HCT116 (cell line): ENCODE measurements at regions not wholly inside any gene's neighbourhood (a gene's known extent, or its start where the extent isn't known, plus 50 kb on each side); places are given as distances from the start of the nearest gene placed in this dataset.
A peak's percentile ranks its signal among the peaks of the same experiment; 100 is the strongest.

Experiments used
- ATAC-seq: fragments of 200-7000 bp; cut with Tn5 transposase; 2 replicates; pipeline ENCODE4 v1.9.1; 2020; ENCODE audit warnings: mild to moderate bottlenecking, moderate library complexity
- BruUV-seq: library from RNA; stranded (reverse); fragments of 400-500 nt; replicated peaks from 2 replicates; lab custom pipeline; 2021; lab: Mats Ljungman, UMichigan
- CTCF ChIA-PET: fragments of 300-600 bp; sonication (Branson Sonifier 250); formaldehyde crosslinking; loops from one replicate; lab custom pipeline; 2021; ENCODE audit warnings: antibody characterized with exemption; lab: Charles Lee
- POLR2A ChIA-PET: fragments of 300-600, 350-600 bp; sonication (Branson Sonifier 250); formaldehyde crosslinking; loops from one replicate; lab custom pipeline; 2021; ENCODE audit warnings: antibody characterized with exemption; lab: Charles Lee
- RAD21 ChIA-PET, 2 experiments: fragments of 300-600 bp; sonication (Branson Sonifier 250); formaldehyde crosslinking; loops; one replicate each; lab custom pipeline; 2023; ENCODE audit warnings: low total read pairs in 2 of 2; ENCODE audit not compliant: uncharacterized antibody in 2 of 2, unreplicated experiment in 2 of 2, low non-redundant PET in 1 of 2; lab: Charles Lee
- DNase-seq: peaks from one replicate; pipeline ENCODE4 v3.0.0-alpha.2; 2010; ENCODE audit warnings: low read depth, low spot score
- H2AFZ ChIP-seq: fragments of 200-600 bp; shearing (Covaris generic), sonication (generic); 2 replicates; pipeline ENCODE4 v1.6.1; 2017; ENCODE audit warnings: low read depth, mixed run types, mixed read lengths, antibody characterized with exemption, low read length; ENCODE audit not compliant: poor library complexity, severe bottlenecking
- H3K27ac ChIP-seq: 2 replicates; pipeline ENCODE4 v1.5.1; 2012; ENCODE audit warnings: low read depth, low read length
- H3K27me3 ChIP-seq: fragments of 200-600 bp; sonication (generic); 2 replicates; pipeline ENCODE4 v1.6.1; 2016; ENCODE audit warnings: mixed run types, low read length, mixed read lengths; ENCODE audit not compliant: insufficient read depth
- H3K36me3 ChIP-seq, 2 experiments: fragments of 200-500 bp in 1 of 2; fragments of 200-600 bp in 1 of 2; sonication (Bioruptor generic) in 1 of 2; sonication (generic) in 1 of 2; 2 replicates each; pipeline versions ENCODE4 v1.5.1 to v1.6.1; 2014 to 2016; ENCODE audit warnings: low read length in 2 of 2, inconsistent platforms in 1 of 2, mixed read lengths in 1 of 2, mixed run types in 1 of 2; ENCODE audit not compliant: insufficient read depth in 2 of 2, control insufficient read depth in 1 of 2
- H3K4me1 ChIP-seq, 2 experiments: fragments of 200-600 bp in 1 of 2; sonication (generic) in 1 of 2; 2 replicates each; pipeline versions ENCODE4 v1.5.1 to v1.6.1; 2012 to 2017; ENCODE audit warnings: low read length in 2 of 2, inconsistent platforms in 1 of 2, mild to moderate bottlenecking in 1 of 2, mixed read lengths in 1 of 2, mixed run types in 1 of 2, moderate library complexity in 1 of 2; ENCODE audit not compliant: insufficient read depth in 2 of 2, control insufficient read depth in 1 of 2
- H3K4me2 ChIP-seq: fragments of 200-600 bp; sonication (generic); 2 replicates; pipeline ENCODE4 v1.6.1; 2017; ENCODE audit warnings: mixed run types, low read length, mixed read lengths
- H3K4me3 ChIP-seq, 2 experiments: fragments of 200-600 bp in 1 of 2; sonication (generic) in 1 of 2; replicated peaks in 1 of 2; 2 replicates each; pipeline ENCODE4 v1.5.1; 2011 to 2016; ENCODE audit warnings: low read length in 2 of 2, control low read depth in 1 of 2, low read depth in 1 of 2, mild to moderate bottlenecking in 1 of 2, mixed read lengths in 1 of 2, mixed run types in 1 of 2
- H3K79me2 ChIP-seq: fragments of 200-600 bp; sonication (generic); 2 replicates; pipeline ENCODE4 v1.6.1; 2017; ENCODE audit warnings: mild to moderate bottlenecking, mixed run types, low read length, moderate library complexity, mixed read lengths; ENCODE audit not compliant: insufficient read depth
- H3K9ac ChIP-seq: fragments of 200-600 bp; sonication (generic); 2 replicates; pipeline ENCODE4 v1.6.1; 2016; ENCODE audit warnings: low read length, mixed read lengths
- H3K9me2 ChIP-seq: fragments of 200-600 bp; sonication (generic), shearing (Covaris generic); 2 replicates; pipeline ENCODE4 v1.6.1; 2017; ENCODE audit warnings: mixed run types, mild to moderate bottlenecking, moderate library complexity; ENCODE audit not compliant: insufficient read depth
- H3K9me3 ChIP-seq, 2 experiments: fragments of 200-500 bp in 1 of 2; fragments of 200-600 bp in 1 of 2; sonication (Bioruptor generic) in 1 of 2; sonication (generic) in 1 of 2; 2 replicates each; pipeline ENCODE4 v1.6.1; 2014 to 2017; ENCODE audit warnings: low read length in 2 of 2, mixed read lengths in 2 of 2, inconsistent platforms in 1 of 2, low read depth in 1 of 2, mild to moderate bottlenecking in 1 of 2, mixed run types in 1 of 2, moderate library complexity in 1 of 2; ENCODE audit not compliant: control insufficient read depth in 1 of 2, insufficient read depth in 1 of 2
- H4K20me1 ChIP-seq: fragments of 200-600 bp; sonication (generic), shearing (Covaris generic); 2 replicates; pipeline ENCODE4 v1.6.1; 2017; ENCODE audit warnings: mixed run types, mild to moderate bottlenecking, moderate library complexity; ENCODE audit not compliant: insufficient read depth
- CBX3 ChIP-seq: IDR thresholded peaks from 2 replicates; pipeline ENCODE4 v1.6.1; 2012; ENCODE audit warnings: low read depth
- CTCF ChIP-seq, 3 experiments: fragments of 200-600 bp in 1 of 3; sonication (generic) in 1 of 3; IDR thresholded peaks in 2 of 3; conservative IDR thresholded peaks in 1 of 3; 2 replicates each; pipeline ENCODE4 v1.5.1; 2012 to 2017; ENCODE audit warnings: low read depth in 2 of 3, low read length in 2 of 3, antibody characterized with exemption in 1 of 3, borderline replicate concordance in 1 of 3, control low read depth in 1 of 3, mild to moderate bottlenecking in 1 of 3, mixed read lengths in 1 of 3, mixed run types in 1 of 3, moderate library complexity in 1 of 3; ENCODE audit not compliant: insufficient read depth in 1 of 3
- FOSL1 ChIP-seq: IDR thresholded peaks from 2 replicates; pipeline ENCODE4 v1.6.1; 2012; ENCODE audit warnings: low read depth
- JUND ChIP-seq: IDR thresholded peaks from 2 replicates; pipeline ENCODE4 v1.6.1; 2012
- POLR2A ChIP-seq: IDR thresholded peaks from 2 replicates; pipeline ENCODE4 v1.7.0; 2011; ENCODE audit warnings: borderline replicate concordance; ENCODE audit not compliant: insufficient read depth, insufficient read length; ENCODE audit errors: extremely low read depth
- RAD21 ChIP-seq: IDR thresholded peaks from 2 replicates; pipeline ENCODE4 v1.6.1; 2012; ENCODE audit warnings: low read depth, mild to moderate bottlenecking
- REST ChIP-seq: IDR thresholded peaks from 2 replicates; pipeline ENCODE4 v1.6.1; 2012; ENCODE audit warnings: low read depth
- TCF7L2 ChIP-seq: IDR thresholded peaks from 2 replicates; pipeline ENCODE4 v1.7.0; 2011; ENCODE audit warnings: borderline replicate concordance, inconsistent platforms; ENCODE audit not compliant: insufficient read depth, insufficient read length; ENCODE audit errors: extremely low read depth
- YY1 ChIP-seq: IDR thresholded peaks from 2 replicates; pipeline ENCODE4 v1.6.1; 2011; ENCODE audit warnings: low read length, low read depth, moderate library complexity, mild to moderate bottlenecking; ENCODE audit not compliant: insufficient replicate concordance; ENCODE audit errors: extremely low read depth
- intact Hi-C: fragments of 100-400 bp; cut with micrococcal nuclease; formaldehyde crosslinking; loops from 2 replicates; pipeline ENCODE4 v1.10.0; 2022

- intact Hi-C loops, result no loop called here
- no peaks in the 10 kb centered on the region for H3K9me2 ChIP-seq
- ATAC-seq (peak; percentile 63), DNase-seq (no peak)
- TF ChIP-seq CTCF (IDR thresholded peaks at IDR 0.05 in 2 of 3, conservative IDR thresholded peaks at IDR 0.05 in 1 of 3; ENCODE audit: borderline replicate concordance in 1 of 3, insufficient read depth in 1 of 3, low read depth in 2 of 3, low read length in 2 of 3) (no peak), YY1 (no peak), CBX3 (no peak), POLR2A (no peak), REST (no peak), JUND (peak; percentile 51), RAD21 (no peak), TCF7L2 (no peak), FOSL1 (peak; percentile 56)
- H3K4me3 ChIP-seq, result peak overlapping the region in 1 of 2 experiments; percentile 27; a peak in 2 of 4 replicates
- no peaks in the 10 kb centered on the region for H3K27me3 ChIP-seq
- H3K9ac ChIP-seq, result no peak overlapping the region
- peak overlapping the region; percentile 64 for H2AFZ ChIP-seq
- H3K4me1 ChIP-seq, result peaks cover 12 to 25% of the 10 kb centered on the region in 2 experiments
- no peaks in the 10 kb centered on the region for H4K20me1 ChIP-seq
- no peaks in the 10 kb centered on the region for H3K79me2 ChIP-seq
- no peaks in the 10 kb centered on the region for H3K36me3 ChIP-seq
- CTCF ChIA-PET, result interaction anchor here (1.3 kb wide), 1 partner anchor 25 kb away, joined by 4 read pairs; no protein-coding TSS in a partner anchor
- H3K9me3 ChIP-seq, result peaks cover 0 to under 1% of the 10 kb centered on the region in 2 experiments; a peak in 1 of 4 replicates
- POLR2A ChIA-PET, result no interaction called here
- H3K27ac ChIP-seq, result peak overlapping the region; percentile 30; the same call in 1 of the 2 replicates
- no TSS peak for BruUV-seq
- RAD21 ChIA-PET, result no interaction called here
- peak overlapping the region; percentile 70 for H3K4me2 ChIP-seq
These were observed 97.1 kb upstream of the TMEM178A start for GRCh38 chr2:39568561-39569006.
